ENCODE measurements at regions not wholly inside any gene's neighbourhood (a gene's known extent, or its start where the extent isn't known, plus 50 kb on each side); places are given as distances from the start of the nearest gene placed in this dataset.

- TF ChIP-seq CTCF (conservative IDR thresholded peaks at IDR 0.05; ENCODE audit: low read depth, low read length) (no peak), EZH2 (IDR thresholded peaks at IDR 0.05; ENCODE audit: borderline replicate concordance, low read depth, low read length, poor library complexity, severe bottlenecking) (no peak)
Observed at GRCh38 chr1:198879711-198880306, 241.0 kb downstream of the PTPRC start.

All from A673 (cell line).